NCI-H2029 treated with DMSO at 0.1 percent for 48 hours (cell line): ENCODE measurements at regions not wholly inside any gene's neighbourhood (a gene's known extent, or its start where the extent isn't known, plus 50 kb on each side); places are given as distances from the start of the nearest gene placed in this dataset.

Experiments
- DNase-seq: peaks from one replicate; lab custom pipeline; 2025; lab: John Stamatoyannopoulos, UW

DNA sequence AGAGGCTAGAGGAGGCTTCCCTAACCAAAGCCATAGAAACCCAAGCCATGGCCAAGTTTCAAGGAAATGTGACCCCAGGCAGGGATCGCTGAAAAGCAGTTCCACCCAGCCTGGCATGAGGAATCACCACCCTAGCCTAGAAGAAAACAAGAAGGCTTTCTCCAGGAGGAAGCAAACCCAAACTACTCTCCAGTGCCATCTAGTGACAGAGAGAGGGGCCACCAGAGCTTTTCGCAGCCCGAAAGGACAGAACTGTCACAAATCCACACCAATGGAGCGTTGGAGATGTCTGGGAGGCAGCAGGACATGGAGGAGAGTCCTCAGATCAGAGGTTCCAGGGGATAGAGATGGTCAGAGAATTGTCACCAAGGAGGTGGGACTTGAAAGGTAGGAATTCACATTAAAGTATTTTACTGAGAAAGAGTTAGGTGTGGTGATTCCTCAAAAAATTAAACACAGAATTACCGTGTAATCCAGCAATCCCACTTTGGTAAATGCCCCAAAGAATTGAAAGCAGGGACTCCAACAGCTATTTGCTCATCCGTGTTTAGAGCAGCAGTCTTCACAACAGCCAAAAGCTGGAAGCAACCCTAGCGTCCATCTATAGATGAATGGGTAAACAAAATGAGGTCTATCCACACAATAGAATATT is 67.3 kb upstream of the NUP50 start:
- DNase-seq: peak; percentile 51

GRCh38 chr22:45097061-45097460 is 66.7 kb upstream of the NUP50 start:
- DNase-seq: no peak

DNA sequence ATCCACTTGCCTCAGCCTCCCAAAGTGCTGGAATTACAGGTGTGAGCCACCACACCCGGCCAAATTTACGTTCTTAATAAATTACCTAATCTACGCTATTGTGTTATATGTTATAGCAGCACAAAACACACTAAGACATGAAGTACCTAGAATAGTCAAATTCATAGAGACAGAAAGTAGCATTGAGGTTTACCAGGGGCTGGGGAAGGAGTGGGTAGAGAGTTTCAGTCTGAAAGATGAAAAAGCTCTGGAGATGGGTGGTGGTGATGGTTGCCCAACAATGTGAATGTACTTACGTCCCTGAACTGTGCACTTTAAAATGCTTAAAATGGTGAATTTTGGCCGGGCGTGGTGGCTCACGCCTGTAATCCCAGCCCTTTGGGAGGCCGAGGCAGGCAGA is 65.7 kb upstream of the NUP50 start:
- DNase-seq: no peak

DNA sequence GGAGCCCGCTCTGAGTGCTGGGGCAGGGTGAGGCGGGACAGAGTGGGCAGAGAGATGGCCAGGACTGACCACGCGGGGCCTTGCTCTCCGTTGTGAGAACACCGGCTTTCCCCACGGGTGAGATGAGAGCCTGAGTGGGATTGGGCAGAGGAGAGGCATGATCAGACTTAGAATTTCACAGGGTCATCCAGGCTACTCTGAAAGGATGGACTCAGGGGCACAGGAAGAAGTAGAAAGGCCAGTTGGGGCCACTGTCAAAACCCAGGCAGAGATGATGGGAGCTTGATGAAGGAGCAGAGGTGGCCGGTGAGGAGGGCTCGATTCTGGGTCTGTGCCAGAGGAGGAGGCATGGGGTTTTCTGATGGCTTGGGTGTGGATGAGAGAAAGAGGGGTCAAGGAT is 63.8 kb upstream of the NUP50 start:
- no peak for DNase-seq

DNA sequence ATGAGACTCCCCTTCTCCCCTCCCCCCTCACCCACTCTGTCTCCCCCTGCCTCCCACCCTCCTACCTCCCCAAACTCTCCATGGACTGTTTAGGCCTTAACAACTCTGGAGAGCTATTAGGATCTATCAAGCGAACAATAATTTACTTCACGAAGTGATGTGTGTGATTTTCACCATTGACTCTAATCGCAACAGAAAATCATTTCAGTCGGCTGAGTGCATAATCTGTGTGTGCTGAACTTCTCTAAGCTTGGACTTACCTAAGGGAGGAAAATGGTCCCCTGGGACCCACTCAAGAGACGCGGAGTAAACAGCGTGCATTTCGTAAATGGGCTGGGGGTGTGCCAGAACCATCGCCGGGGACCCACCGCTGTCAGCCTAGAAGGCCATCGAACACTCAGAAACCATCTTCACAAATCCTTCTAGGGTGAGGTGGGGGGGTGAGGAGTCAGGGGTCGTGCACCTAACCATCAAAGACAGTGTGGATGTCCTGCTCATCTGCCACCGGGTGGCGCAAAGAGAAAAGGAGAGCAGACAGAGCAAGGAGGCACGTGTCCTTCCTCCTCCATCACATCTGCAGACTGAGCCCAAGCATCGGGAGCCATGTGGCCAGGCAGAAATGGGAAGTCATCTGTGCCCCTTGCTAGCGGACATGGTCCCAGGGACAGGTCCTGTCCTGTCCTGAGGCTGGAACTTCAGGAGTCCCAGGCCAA is 62.1 kb upstream of the NUP50 start:
- DNase-seq: no peak

DNA sequence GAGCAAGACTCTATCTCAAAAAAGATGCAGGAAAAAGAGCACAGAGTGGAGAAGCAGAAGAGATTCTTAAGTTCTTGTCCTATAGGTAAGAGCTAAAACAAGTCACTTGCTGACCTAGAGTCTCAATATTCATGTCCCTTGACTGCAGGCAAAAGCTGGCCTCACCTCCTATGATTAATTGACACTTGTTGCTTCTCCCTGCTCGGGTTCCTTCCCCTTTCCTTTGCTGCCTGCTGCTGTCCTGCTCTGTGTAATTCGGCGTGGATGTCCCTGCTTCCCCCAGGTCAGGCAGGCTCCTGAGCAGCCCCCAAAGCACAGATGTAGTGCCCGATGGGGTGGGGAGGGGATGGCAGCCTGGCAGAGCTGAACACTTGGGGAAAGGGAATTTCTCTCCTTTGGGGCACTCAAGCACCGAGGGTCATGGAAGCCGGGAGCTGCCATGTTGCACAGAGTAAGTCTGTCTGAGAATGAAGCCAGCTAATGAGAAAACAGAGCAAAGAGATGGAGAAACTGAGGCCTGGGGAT is 60.8 kb upstream of the NUP50 start:
- no peak for DNase-seq

DNA sequence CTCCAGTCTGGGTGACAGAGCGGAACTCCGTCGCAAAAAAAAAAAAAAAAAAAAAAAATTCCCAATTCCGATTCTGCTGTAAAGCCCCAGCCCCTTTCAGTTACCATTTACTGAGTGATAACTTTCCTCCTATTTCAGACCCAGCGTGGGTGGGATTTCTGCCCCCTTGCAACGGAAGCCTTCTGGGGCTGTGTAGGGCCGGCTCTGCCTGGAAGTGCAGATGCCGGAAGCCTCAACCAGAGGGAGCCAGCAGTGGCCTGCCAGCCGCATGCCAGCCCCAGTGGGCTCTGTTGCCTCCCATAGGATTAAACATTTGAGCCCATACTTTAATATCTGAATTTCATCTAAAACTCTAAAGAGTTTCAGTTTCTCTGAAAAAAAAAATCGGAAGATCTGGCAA is 60.0 kb upstream of the NUP50 start:
- DNase-seq: no peak

DNA sequence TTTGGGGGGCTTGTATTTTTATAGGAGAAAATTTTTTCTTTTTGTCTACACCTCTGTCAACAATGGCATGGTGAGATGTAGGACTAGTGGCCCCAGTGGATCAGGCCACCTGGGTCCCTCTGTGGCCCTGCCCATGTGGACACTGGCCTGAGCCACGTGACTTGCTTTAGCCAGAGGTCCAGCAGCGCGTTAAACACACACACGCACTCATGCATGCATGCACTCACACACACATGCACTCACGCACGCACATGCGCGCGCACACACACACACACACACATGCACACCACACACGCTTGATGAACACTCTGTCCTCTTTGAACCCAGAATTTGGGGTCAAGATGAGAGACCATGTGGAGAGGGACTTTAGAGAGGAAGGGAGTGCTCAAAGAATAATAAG is 59.4 kb upstream of the NUP50 start:
- DNase-seq: no peak

GRCh38 chr22:45105281-45105702 is 58.4 kb upstream of the NUP50 start:
- DNase-seq: peak; percentile 47

DNA sequence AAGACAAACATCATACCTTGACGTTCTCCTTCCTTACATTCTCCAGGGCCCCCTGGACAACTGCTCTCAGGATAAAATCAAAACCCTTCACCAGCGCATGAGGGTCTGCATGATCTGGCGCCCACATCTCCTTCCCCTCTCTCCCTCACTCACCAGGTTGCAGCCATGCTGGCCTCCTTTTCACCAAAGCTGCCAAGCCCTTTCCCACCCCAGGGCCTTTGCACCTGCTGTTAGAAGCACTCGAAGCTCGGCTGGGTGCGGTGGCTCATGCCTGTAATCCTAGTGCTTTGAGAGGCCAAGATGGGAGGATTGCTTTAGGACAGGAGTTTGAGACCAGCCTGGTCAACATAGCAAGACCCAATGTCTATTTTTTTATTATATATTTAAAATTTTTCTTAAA is 56.1 kb upstream of the NUP50 start:
- no peak for DNase-seq

DNA sequence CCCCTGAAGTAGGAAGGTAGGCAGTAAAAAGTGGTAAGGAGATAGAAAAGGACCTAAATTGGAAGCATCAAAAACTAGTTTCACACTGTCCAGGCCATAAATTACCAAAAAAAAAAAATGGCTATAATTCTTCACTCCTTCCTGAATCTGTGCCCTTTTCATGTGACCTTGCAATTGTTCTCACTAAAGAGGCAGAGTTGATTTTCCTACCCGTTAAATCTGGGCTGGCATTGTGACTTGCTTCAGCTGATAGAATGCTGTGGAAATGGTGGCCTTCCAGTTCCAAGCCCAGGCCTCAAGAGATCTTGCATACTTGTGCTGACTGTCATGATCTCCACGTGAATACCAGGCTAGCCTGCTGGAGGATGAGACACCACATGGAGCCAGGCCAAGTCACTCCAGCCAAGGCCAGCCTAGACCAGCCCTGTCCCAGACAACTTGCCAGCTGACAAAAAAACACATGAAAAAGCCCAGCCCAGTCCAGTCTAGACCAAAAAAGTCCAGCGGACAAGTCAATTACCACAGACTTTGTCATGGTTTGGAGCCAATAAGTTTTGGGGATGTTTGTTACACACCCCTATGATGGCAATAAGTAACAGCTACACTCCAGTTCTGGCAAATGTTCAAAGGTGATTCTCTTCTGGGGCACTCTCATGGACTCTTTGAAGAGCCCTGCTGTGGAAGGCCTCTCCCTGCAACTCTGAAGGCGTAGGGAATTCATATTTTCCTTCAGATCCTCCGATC is 51.4 kb upstream of the NUP50 start:
- DNase-seq: no peak
